GM18951 (cell line): ENCODE measurements at regions not wholly inside any gene's neighbourhood (a gene's known extent, or its start where the extent isn't known, plus 50 kb on each side); places are given as distances from the start of the nearest gene placed in this dataset.

Experiments
- POLR2A ChIP-seq: IDR thresholded peaks from 4 replicates; pipeline ENCODE4 v1.6.1; 2011; ENCODE audit warnings: mild to moderate bottlenecking; ENCODE audit not compliant: insufficient read length, insufficient read depth; ENCODE audit errors: extremely low read depth
- in situ Hi-C: fragments of 300-500 bp; cut with MboI; formaldehyde crosslinking; loops from one replicate; pipeline ENCODE4 v1.12.0; 2022; ENCODE audit warnings: low sequenced_read_pairs, mixed read lengths, inconsistent platforms; ENCODE audit not compliant: unreplicated experiment

- in situ Hi-C loops = no loop called here
- TF ChIP-seq POLR2A = no peak
Observed at GRCh38 chr21:27831177-27831576, 864.3 kb upstream of the ADAMTS5 start.

- TF ChIP-seq POLR2A = no peak
- in situ Hi-C loops = no loop called here
Observed at GRCh38 chr21:27827972-27828371, 861.1 kb upstream of the ADAMTS5 start.

GRCh38 chr21:27825035-27825434 lies 858.1 kb upstream of the ADAMTS5 start:
- no peak for TF ChIP-seq POLR2A
- in situ Hi-C loops = no loop called here

- no peak for TF ChIP-seq POLR2A
- in situ Hi-C loops = no loop called here
Observed at GRCh38 chr21:27823652-27824201, 856.8 kb upstream of the ADAMTS5 start.

- in situ Hi-C loops = no loop called here
- TF ChIP-seq POLR2A = no peak
Observed at GRCh38 chr21:27820342-27820741, 853.5 kb upstream of the ADAMTS5 start.

- no peak for TF ChIP-seq POLR2A
- in situ Hi-C loops = no loop called here
Observed at GRCh38 chr21:27819299-27819698, 852.4 kb upstream of the ADAMTS5 start.

GRCh38 chr21:27818847-27819246 lies 852.0 kb upstream of the ADAMTS5 start:
- in situ Hi-C loops = no loop called here
- TF ChIP-seq POLR2A = no peak

- in situ Hi-C loops = no loop called here
- TF ChIP-seq POLR2A = no peak
Observed at GRCh38 chr21:27817902-27818623, 851.2 kb upstream of the ADAMTS5 start.

- TF ChIP-seq POLR2A = no peak
- in situ Hi-C loops = no loop called here
Observed at GRCh38 chr21:27817074-27817473, 850.2 kb upstream of the ADAMTS5 start.

- no peak for TF ChIP-seq POLR2A
Observed at GRCh38 chr21:27816301-27816700, 849.4 kb upstream of the ADAMTS5 start.

GRCh38 chr21:27814226-27814625 lies 847.3 kb upstream of the ADAMTS5 start:
- no peak for TF ChIP-seq POLR2A
- in situ Hi-C loops = no loop called here

More at GRCh38 chr21:27816301-27816700, 849.4 kb upstream of the ADAMTS5 start:
- in situ Hi-C loops = no loop called here

GRCh38 chr21:27813750-27814149 lies 846.9 kb upstream of the ADAMTS5 start:
- no peak for TF ChIP-seq POLR2A
- in situ Hi-C loops = no loop called here

- in situ Hi-C loops = no loop called here
Observed at GRCh38 chr21:27813344-27813743, 846.5 kb upstream of the ADAMTS5 start.

GRCh38 chr21:27812279-27812678 lies 845.4 kb upstream of the ADAMTS5 start:
- TF ChIP-seq POLR2A = no peak
- in situ Hi-C loops = no loop called here

More at GRCh38 chr21:27813344-27813743, 846.5 kb upstream of the ADAMTS5 start:
- no peak for TF ChIP-seq POLR2A

GRCh38 chr21:27808923-27809322 lies 842.0 kb upstream of the ADAMTS5 start:
- in situ Hi-C loops = no loop called here

GRCh38 chr21:27807596-27807995 lies 840.7 kb upstream of the ADAMTS5 start:
- in situ Hi-C loops = no loop called here

More at GRCh38 chr21:27808923-27809322, 842.0 kb upstream of the ADAMTS5 start:
- TF ChIP-seq POLR2A = no peak

More at GRCh38 chr21:27807596-27807995, 840.7 kb upstream of the ADAMTS5 start:
- TF ChIP-seq POLR2A = no peak
